Adrenal gland (tissue), 9 donors: ENCODE measurements at regions not wholly inside any gene's neighbourhood (a gene's known extent, or its start where the extent isn't known, plus 50 kb on each side); places are given as distances from the start of the nearest gene placed in this dataset.

Experiments
- DNase-seq, 7 donors: peaks; one replicate each; pipeline ENCODE4 v3.0.0-alpha.2; 2019 to 2020
- H3K27ac ChIP-seq, 5 donors: fragments of 200-600 bp; sonication (generic) in 4 of 5; 1 replicate in 3 of 5; 2 replicates in 2 of 5; pipeline versions ENCODE4 v1.5.1 to v1.8.0; 2016 to 2020; ENCODE audit warnings: mild to moderate bottlenecking in 1 of 5
- H3K27me3 ChIP-seq: fragments of 200-600 bp; 2 replicates; pipeline ENCODE4 v1.8.0; 2021
- H3K36me3 ChIP-seq, 2 donors: fragments of 200-600 bp; replicated peaks in 1 of 2; 1 replicate in 1 of 2; 2 replicates in 1 of 2; pipeline versions ENCODE4 v1.5.1 to v1.8.0; 2018 to 2022
- H3K4me1 ChIP-seq, 2 donors: fragments of 200-600 bp; replicated peaks in 1 of 2; 1 replicate in 1 of 2; 2 replicates in 1 of 2; pipeline versions ENCODE4 v1.5.1 to v1.8.0; 2018 to 2021
- H3K4me3 ChIP-seq, 4 donors: fragments of 200-600 bp; sonication (generic) in 3 of 4; one replicate each; pipeline ENCODE4 v1.5.1; 2016 to 2018
- H3K9me3 ChIP-seq, 3 donors: fragments of 200-600 bp; sonication (generic) in 1 of 3; replicated peaks in 1 of 3; 1 replicate in 2 of 3; 2 replicates in 1 of 3; pipeline versions ENCODE4 v1.5.1 to v1.8.0; 2016 to 2021
- CTCF ChIP-seq, 6 experiments: fragments of 450-650 bp in 4 of 6; fragments of 200-600 bp in 2 of 6; sonication (generic) in 1 of 6; IDR thresholded peaks; 1 replicate in 5 of 6; 2 replicates in 1 of 6; pipeline versions ENCODE4 v1.5.1 to v1.8.0; 2016 to 2021; ENCODE audit warnings: antibody characterized with exemption in 6 of 6, mild to moderate bottlenecking in 2 of 6, moderate library complexity in 1 of 6
- POLR2A ChIP-seq, 2 donors: fragments of 450-650 bp; IDR thresholded peaks; one replicate each; pipeline ENCODE4 v1.6.1; 2017; ENCODE audit warnings: antibody characterized with exemption in 2 of 2, mild to moderate bottlenecking in 2 of 2, moderate library complexity in 1 of 2
- WGBS, 4 donors: extraction: QIAGEN DNeasy Blood & Tissue Kit in 2 of 4; methylation state at CpG; one replicate each; pipeline versions ENCODE4 v1.1.5 to v1.1.7; 2013 to 2017; 5-methylcytosine and 5-hydroxymethylcytosine counted together
- intact Hi-C, 2 donors: fragments of 100-400 bp; cut with DNase I; formaldehyde crosslinking; loops; one replicate each; pipeline versions ENCODE4 v1.14.1 to v1.15.0; 2022 to 2023
- donor health status: healthy with polysubstance abuse.
- donor health status: Bipolar disorder and iron deficiency.
- donor health status: DM: yes; HTN: yes; CAD: no.
- donor health status: DM: no; HTN: no; CAD: no.
- donor health status: DM: no; HTN: no; CAD: no.

GRCh38 chr5:154543380-154543779 is 65.4 kb upstream of the HAND1 start:
- no peaks in the 10 kb centered on the region for H3K4me1 ChIP-seq
- H3K27me3 ChIP-seq, result peaks cover 5% of the 10 kb centered on the region
- H3K4me3 ChIP-seq, result no peak overlapping the region
- TF ChIP-seq CTCF (IDR thresholded peaks at IDR 0.05) (no peak), POLR2A (IDR thresholded peaks at IDR 0.05) (no peak)
- intact Hi-C loops, result no loop called here
- no peak for DNase-seq
- H3K9me3 ChIP-seq, result no peaks in the 10 kb centered on the region
- H3K27ac ChIP-seq, result no peak overlapping the region
- 48 to 62% (median 61%) methylated on average over 5 of the region's 5 CpGs for WGBS, 4 donors
- H3K36me3 ChIP-seq, result no peaks in the 10 kb centered on the region

GRCh38 chr5:154542581-154542980 is 64.6 kb upstream of the HAND1 start:
- no peak overlapping the region for H3K27ac ChIP-seq
- TF ChIP-seq CTCF (IDR thresholded peaks at IDR 0.05), result no peak
- TF ChIP-seq POLR2A (IDR thresholded peaks at IDR 0.05), result no peak
- intact Hi-C loops, result no loop called here
- H3K27me3 ChIP-seq, result peaks cover 5% of the 10 kb centered on the region
- no peaks in the 10 kb centered on the region for H3K36me3 ChIP-seq
- H3K4me1 ChIP-seq, result no peaks in the 10 kb centered on the region
- DNase-seq, result no peak
- H3K4me3 ChIP-seq, result no peak overlapping the region
- WGBS, 4 donors, result 40 to 65% (median 50%) methylated on average over 4 to 5 of the region's 5 CpGs
- H3K9me3 ChIP-seq, result no peaks in the 10 kb centered on the region

- DNase-seq, result no peak
- TF ChIP-seq CTCF (IDR thresholded peaks at IDR 0.05), result no peak
- TF ChIP-seq POLR2A (IDR thresholded peaks at IDR 0.05), result no peak
- no peak overlapping the region for H3K4me3 ChIP-seq
- no peaks in the 10 kb centered on the region for H3K36me3 ChIP-seq
- H3K4me1 ChIP-seq, result no peaks in the 10 kb centered on the region
- intact Hi-C loops, result no loop called here
- no peak overlapping the region for H3K27ac ChIP-seq
- no peaks in the 10 kb centered on the region for H3K9me3 ChIP-seq
- peaks cover 5% of the 10 kb centered on the region for H3K27me3 ChIP-seq
- 41 to 78% (median 55%) methylated on average over 6 of the region's 6 CpGs for WGBS, 4 donors
These were observed 64.0 kb upstream of the HAND1 start for GRCh38 chr5:154542000-154542399.

- no peaks in the 10 kb centered on the region for H3K4me1 ChIP-seq
- H3K27ac ChIP-seq, result no peak overlapping the region
- TF ChIP-seq CTCF (IDR thresholded peaks at IDR 0.05) (peak in 1 of 6 experiments; percentile 40), POLR2A (IDR thresholded peaks at IDR 0.05) (no peak)
- no peak overlapping the region for H3K4me3 ChIP-seq
- DNase-seq, result no peak
- H3K27me3 ChIP-seq, result peaks cover 5% of the 10 kb centered on the region
- WGBS, 4 donors, result 46 to 62% (median 55%) methylated on average over 10 to 11 of the region's 11 CpGs
- H3K9me3 ChIP-seq, result no peaks in the 10 kb centered on the region
- H3K36me3 ChIP-seq, result no peaks in the 10 kb centered on the region
- intact Hi-C loops, result no loop called here
These were observed 63.5 kb upstream of the HAND1 start for GRCh38 chr5:154541553-154541952.
